ENCODE measurements at regions not wholly inside any gene's neighbourhood (a gene's known extent, or its start where the extent isn't known, plus 50 kb on each side); places are given as distances from the start of the nearest gene placed in this dataset.

DNA sequence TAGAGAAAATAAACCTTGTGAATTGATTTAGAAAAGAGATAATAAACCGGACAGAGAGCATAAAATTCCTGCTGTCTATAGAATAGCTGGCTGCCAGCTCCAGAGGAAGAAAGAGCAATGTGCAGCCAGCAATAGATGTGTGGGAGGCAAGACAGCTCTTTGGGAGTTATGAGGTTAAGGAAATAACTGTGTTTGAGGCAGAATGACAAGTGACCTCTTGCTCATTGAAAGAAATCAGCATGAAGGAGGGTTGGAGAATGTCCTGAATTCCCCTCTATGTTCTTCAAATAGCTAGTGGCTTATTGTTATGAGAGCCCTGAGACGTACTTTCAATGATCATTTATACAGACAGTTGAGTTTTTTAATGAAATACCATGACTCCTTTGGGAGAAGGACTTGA lies 1009.9 kb upstream of the NXPH2 start:
- no peak for DNase-seq (ENCODE audit: insufficient read length, low spot score)
- TF ChIP-seq SPI1 (IDR thresholded peaks at IDR 0.05; ENCODE audit: low read depth, low read length) (no peak), POLR2AphosphoS5 (IDR thresholded peaks at IDR 0.05; ENCODE audit: low read depth, low read length) (no peak), POU2F2 (IDR thresholded peaks at IDR 0.05; ENCODE audit: low read depth, low read length) (no peak), PAX5 (IDR thresholded peaks at IDR 0.05; ENCODE audit: insufficient read depth, low read length, severe bottlenecking) (no peak), TAF1 (IDR thresholded peaks at IDR 0.05; ENCODE audit: low read depth, low read length) (no peak), POLR2A (IDR thresholded peaks at IDR 0.05; ENCODE audit: low read depth, low read length) (no peak)
- FAIRE-seq = no peak

DNA sequence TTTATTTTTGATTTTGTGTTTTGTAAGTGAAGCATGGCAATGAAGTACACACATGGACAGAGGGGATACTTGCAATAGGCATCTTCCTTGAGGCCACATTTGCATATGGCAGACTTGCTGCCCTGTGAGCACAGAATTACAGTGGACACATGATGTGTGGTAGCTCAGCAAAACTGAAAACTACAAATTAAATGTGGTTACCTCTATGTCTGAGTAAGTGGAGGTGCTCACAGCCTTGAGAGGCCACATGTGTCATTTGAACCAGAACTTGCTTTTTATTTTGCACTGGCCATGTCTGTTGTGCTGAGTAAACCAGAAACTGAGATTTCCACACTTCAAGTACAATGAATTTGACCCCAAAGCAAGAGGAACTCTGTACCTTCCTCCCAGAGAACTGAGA lies 998.5 kb upstream of the NXPH2 start:
- TF ChIP-seq SPI1 (IDR thresholded peaks at IDR 0.05; ENCODE audit: low read depth, low read length) (no peak), TAF1 (IDR thresholded peaks at IDR 0.05; ENCODE audit: low read depth, low read length) (no peak), POLR2A (IDR thresholded peaks at IDR 0.05; ENCODE audit: low read depth, low read length) (no peak), PAX5 (IDR thresholded peaks at IDR 0.05; ENCODE audit: insufficient read depth, low read length, severe bottlenecking) (no peak), POU2F2 (IDR thresholded peaks at IDR 0.05; ENCODE audit: low read depth, low read length) (no peak), POLR2AphosphoS5 (IDR thresholded peaks at IDR 0.05; ENCODE audit: low read depth, low read length) (no peak)
- FAIRE-seq (no peak), DNase-seq (ENCODE audit: insufficient read length, low spot score) (no peak)

DNA sequence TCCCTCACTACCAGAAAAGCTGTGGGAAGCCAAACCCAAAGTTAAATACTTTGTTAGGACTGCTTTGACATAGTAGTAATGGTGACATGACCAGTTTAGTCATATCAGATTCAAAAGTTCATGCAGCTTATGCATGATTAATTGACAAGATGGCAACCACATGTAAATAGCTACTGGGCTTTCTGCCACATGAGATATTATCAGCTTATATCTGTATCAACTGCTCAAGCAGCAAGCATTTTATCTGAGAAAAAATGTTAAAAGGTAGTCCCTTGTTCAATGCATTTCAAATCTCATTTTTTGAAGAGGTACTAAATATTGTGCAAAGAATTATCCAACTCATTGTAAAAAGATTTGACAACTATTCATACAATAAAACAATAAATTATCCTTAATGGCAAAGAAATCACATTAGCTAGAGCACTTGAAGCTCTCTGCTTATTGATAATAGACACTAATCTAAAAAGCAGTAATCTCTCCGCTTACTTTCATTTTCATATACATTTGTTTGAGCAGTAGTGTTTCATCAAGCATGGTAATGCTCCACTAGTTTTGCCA lies 993.6 kb upstream of the NXPH2 start:
- no peak for TF ChIP-seq TAF1 (IDR thresholded peaks at IDR 0.05; ENCODE audit: low read depth, low read length)
- no peak for TF ChIP-seq SPI1 (IDR thresholded peaks at IDR 0.05; ENCODE audit: low read depth, low read length)
- FAIRE-seq = no peak
- DNase-seq (ENCODE audit: insufficient read length, low spot score) = no peak

DNA sequence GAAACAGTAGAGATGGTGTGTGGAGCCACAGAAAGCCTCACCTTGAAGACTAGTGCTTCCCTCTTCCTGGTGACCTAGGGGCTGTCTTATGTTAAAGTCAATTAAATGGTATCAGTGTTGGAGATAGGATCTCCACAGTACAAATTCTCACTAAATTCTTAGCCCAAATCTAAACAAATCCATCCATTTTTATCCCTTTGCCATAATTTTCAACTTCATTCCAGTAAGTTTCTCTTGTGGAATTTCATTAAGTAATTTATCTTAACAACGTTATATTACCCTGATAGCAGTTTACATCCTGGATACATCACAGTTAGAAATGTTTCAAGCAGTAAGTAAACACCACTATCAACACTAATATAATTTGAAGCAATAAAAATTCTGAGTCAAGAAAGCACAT lies 989.4 kb upstream of the NXPH2 start:
- DNase-seq (ENCODE audit: insufficient read length, low spot score) = no peak
- TF ChIP-seq POU2F2 (IDR thresholded peaks at IDR 0.05; ENCODE audit: low read depth, low read length) (no peak), POLR2AphosphoS5 (IDR thresholded peaks at IDR 0.05; ENCODE audit: low read depth, low read length) (no peak), POLR2A (IDR thresholded peaks at IDR 0.05; ENCODE audit: low read depth, low read length) (no peak), PAX5 (IDR thresholded peaks at IDR 0.05; ENCODE audit: insufficient read depth, low read length, severe bottlenecking) (no peak), SPI1 (IDR thresholded peaks at IDR 0.05; ENCODE audit: low read depth, low read length) (no peak), TAF1 (IDR thresholded peaks at IDR 0.05; ENCODE audit: low read depth, low read length) (no peak)
- FAIRE-seq = no peak

DNA sequence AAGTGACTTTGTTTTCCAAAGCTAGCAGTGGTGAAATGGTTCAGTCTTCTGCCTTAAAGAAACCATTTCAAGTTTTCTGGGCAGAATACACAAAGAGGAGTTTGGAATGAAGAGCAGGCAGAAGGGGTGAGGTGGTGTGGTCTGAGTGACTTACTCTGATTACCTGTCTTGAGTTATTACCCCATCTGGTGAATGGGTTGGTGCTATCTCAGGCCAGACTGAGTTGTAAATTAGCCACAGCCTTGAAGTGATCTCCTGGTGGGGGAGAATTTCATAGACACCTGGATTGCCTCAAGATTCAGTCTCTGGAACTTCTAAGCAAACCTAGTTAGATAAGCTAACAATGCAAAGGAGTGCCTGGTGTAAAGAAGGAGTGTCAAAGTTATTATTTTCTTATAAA lies 983.5 kb upstream of the NXPH2 start:
- TF ChIP-seq POU2F2 (IDR thresholded peaks at IDR 0.05; ENCODE audit: low read depth, low read length) = no peak
- no peak for TF ChIP-seq PAX5 (IDR thresholded peaks at IDR 0.05; ENCODE audit: insufficient read depth, low read length, severe bottlenecking)
- TF ChIP-seq SPI1 (IDR thresholded peaks at IDR 0.05; ENCODE audit: low read depth, low read length) = no peak
- TF ChIP-seq POLR2A (IDR thresholded peaks at IDR 0.05; ENCODE audit: low read depth, low read length) = no peak
- TF ChIP-seq TAF1 (IDR thresholded peaks at IDR 0.05; ENCODE audit: low read depth, low read length) = no peak
- no peak for TF ChIP-seq POLR2AphosphoS5 (IDR thresholded peaks at IDR 0.05; ENCODE audit: low read depth, low read length)
- FAIRE-seq (no peak), DNase-seq (ENCODE audit: insufficient read length, low spot score) (no peak)

DNA sequence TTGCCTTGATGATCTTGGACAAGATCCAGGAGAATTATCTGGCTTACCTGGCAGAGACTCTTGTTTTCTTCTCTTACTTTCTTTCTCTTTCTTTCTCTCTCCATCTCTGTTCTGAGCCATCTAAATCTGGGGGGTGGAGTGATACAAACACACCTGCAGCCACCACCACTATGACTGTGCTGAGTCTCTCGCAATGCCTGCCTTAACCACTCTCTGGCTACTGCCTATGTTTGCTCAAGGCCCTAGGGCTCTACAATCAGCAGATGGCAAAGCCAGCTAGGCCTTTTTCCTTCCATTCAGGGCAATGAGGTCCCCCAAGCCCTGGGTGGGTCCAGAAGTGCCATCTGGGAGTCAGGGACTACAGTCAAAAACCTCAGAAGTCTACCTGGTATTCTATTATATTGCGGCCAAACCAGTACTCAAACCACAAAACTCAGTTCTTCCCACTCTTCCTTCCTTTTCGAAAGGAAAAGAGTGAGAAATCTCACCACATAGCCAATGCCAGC lies 978.9 kb upstream of the NXPH2 start:
- TF ChIP-seq TAF1 (IDR thresholded peaks at IDR 0.05; ENCODE audit: low read depth, low read length) = no peak
- no peak for DNase-seq (ENCODE audit: insufficient read length, low spot score)
- no peak for FAIRE-seq

DNA sequence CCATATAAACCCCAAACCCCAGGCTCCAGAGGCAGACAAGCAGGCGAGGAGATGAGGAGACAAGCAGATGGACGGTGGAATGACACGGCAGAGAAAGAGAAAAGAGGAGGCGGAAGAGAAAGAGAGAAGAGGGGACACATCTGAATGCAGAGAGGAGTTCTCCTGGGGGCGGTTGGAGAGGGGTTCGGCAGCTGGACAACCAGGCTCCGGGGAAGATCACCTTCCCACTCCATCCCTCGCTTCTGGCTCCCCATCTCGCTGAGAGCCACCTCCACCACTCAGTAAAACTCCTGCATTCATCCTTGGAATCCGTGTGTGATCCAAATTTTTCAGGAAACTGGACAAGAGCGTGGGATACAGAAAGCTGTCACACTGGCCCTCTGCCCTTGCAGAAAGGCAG lies 966.7 kb upstream of the NXPH2 start:
- FAIRE-seq = no peak
- TF ChIP-seq POU2F2 (IDR thresholded peaks at IDR 0.05; ENCODE audit: low read depth, low read length) (no peak), PAX5 (IDR thresholded peaks at IDR 0.05; ENCODE audit: insufficient read depth, low read length, severe bottlenecking) (no peak), SPI1 (IDR thresholded peaks at IDR 0.05; ENCODE audit: low read depth, low read length) (no peak), TAF1 (IDR thresholded peaks at IDR 0.05; ENCODE audit: low read depth, low read length) (no peak), POLR2A (IDR thresholded peaks at IDR 0.05; ENCODE audit: low read depth, low read length) (no peak), POLR2AphosphoS5 (IDR thresholded peaks at IDR 0.05; ENCODE audit: low read depth, low read length) (no peak)
- no peak for DNase-seq (ENCODE audit: insufficient read length, low spot score)

DNA sequence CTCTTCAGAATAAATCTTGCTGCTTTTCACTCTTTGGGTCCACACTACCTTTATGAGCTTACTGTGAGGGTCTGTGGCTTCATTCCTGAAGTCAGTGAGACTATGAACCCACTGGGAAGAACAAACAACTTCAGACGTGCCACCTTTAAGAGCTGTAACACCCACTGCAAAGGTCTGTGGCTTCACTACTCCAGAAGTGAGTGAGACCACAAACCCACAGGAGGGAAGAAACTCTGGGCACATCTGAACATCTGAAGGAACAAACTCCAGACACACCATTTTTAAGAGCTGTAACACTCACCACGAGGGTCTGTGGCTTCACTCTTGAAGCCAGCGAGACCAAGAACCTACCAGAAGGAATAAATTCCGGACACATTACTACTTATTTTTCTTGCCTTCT lies 964.1 kb upstream of the NXPH2 start:
- TF ChIP-seq PAX5 (IDR thresholded peaks at IDR 0.05; ENCODE audit: insufficient read depth, low read length, severe bottlenecking) (no peak), TAF1 (IDR thresholded peaks at IDR 0.05; ENCODE audit: low read depth, low read length) (no peak)
- FAIRE-seq (no peak), DNase-seq (ENCODE audit: insufficient read length, low spot score) (no peak)

DNA sequence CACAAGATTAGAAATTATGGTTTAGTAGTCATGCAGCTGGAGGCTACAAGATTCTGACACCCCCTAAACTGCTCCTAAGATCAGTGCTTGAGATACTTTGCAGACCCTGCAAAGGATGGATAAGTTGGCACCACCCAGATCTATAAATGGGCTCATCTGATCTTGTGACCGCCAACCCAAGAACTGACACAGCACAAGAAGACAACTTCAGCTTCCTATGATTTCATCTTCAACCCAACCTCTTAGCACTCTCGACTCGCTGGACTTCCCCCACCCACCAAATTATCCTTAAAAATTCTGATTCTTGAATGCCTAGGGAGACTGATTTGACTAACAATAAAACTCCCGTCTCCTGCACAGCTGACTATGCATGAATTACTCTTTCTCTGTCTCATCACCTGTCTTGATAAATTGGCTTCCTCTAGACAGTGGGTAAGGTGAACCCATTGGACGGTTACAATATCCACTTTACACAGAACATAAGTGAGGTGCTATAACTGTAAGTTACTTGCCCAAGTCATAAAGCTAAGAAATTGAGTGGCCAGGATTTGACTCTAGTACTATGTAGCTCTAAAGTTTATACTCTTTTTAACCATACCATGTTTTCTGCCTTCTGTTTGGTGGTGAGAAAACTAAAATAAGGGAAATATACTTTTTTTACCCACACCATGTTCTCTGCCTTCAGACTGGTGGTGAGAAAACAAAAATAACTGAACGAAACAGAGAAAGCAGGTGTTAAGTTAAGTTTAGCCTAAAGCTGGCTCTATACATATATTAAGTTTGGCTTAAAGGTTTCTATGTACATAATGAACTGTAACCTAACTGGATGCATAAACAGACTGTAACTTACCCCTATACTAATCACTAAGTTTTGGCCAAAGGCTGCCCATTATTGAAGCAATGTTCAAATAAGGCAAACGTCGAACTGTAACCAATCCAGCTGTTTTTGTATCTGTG lies 962.3 kb upstream of the NXPH2 start:
- TF ChIP-seq PAX5 (IDR thresholded peaks at IDR 0.05; ENCODE audit: insufficient read depth, low read length, severe bottlenecking) (no peak), TAF1 (IDR thresholded peaks at IDR 0.05; ENCODE audit: low read depth, low read length) (no peak), POU2F2 (IDR thresholded peaks at IDR 0.05; ENCODE audit: low read depth, low read length) (no peak), SPI1 (IDR thresholded peaks at IDR 0.05; ENCODE audit: low read depth, low read length) (no peak), POLR2A (IDR thresholded peaks at IDR 0.05; ENCODE audit: low read depth, low read length) (no peak), POLR2AphosphoS5 (IDR thresholded peaks at IDR 0.05; ENCODE audit: low read depth, low read length) (no peak)
- DNase-seq (ENCODE audit: insufficient read length, low spot score) = no peak
- no peak for FAIRE-seq

DNA sequence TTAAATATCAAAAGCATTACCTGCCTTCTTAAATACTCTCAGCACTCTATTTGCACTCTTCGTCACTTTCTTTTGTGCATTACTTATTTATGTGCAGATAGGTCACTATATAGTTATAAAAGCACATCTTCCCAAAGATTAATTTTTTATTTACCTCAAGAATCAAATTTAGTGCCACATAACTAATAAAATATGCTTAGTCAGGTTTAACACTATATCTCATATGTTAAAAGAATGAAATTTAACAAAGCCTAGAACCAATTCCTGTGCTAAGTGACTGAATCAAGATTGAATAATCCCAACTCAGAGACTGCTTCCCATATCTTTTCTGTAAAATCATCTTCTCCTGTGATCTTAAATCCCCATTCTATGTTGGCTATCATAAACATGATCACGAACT lies 957.5 kb upstream of the NXPH2 start:
- DNase-seq (ENCODE audit: insufficient read length, low spot score) = no peak
- no peak for TF ChIP-seq POLR2A (IDR thresholded peaks at IDR 0.05; ENCODE audit: low read depth, low read length)
- FAIRE-seq = no peak

All from GM12891 (cell line).